ENCODE measurements at regions not wholly inside any gene's neighbourhood (a gene's known extent, or its start where the extent isn't known, plus 50 kb on each side); places are given as distances from the start of the nearest gene placed in this dataset.

DNA sequence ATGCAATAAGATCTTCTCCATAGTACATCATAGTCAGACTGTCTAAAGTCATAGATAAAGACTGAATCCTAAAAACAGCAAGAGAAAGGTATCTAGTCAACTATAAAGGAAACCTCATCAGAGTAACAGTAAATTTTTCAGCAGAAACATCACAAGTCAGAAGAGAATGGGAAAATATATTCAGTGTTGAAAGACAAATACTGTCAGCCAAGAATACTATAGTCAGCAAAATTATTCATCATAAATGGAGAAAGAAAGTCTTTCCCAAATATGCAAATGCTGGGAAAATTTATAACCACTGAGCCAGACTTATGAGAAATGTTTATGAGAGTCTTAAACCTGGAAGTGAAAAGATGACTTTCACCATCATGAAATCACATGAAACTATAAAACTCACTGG is 136.7 kb downstream of the KDR start:
- TF ChIP-seq, protein P1, sequence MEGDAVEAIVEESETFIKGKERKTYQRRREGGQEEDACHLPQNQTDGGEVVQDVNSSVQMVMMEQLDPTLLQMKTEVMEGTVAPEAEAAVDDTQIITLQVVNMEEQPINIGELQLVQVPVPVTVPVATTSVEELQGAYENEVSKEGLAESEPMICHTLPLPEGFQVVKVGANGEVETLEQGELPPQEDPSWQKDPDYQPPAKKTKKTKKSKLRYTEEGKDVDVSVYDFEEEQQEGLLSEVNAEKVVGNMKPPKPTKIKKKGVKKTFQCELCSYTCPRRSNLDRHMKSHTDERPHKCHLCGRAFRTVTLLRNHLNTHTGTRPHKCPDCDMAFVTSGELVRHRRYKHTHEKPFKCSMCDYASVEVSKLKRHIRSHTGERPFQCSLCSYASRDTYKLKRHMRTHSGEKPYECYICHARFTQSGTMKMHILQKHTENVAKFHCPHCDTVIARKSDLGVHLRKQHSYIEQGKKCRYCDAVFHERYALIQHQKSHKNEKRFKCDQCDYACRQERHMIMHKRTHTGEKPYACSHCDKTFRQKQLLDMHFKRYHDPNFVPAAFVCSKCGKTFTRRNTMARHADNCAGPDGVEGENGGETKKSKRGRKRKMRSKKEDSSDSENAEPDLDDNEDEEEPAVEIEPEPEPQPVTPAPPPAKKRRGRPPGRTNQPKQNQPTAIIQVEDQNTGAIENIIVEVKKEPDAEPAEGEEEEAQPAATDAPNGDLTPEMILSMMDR (IDR thresholded peaks at IDR 0.05) = no peak
- TF ChIP-seq POLR2A (IDR thresholded peaks at IDR 0.05) = no peak
